HUDEP-2 (cell line): ENCODE measurements at regions not wholly inside any gene's neighbourhood (a gene's known extent, or its start where the extent isn't known, plus 50 kb on each side); places are given as distances from the start of the nearest gene placed in this dataset.

Experiments
- DNase-seq, 76 experiments: peaks; one replicate each; lab custom pipeline; 2025; ENCODE audit not compliant: unreplicated experiment in 76 of 76; lab: John Stamatoyannopoulos, UW

DNA sequence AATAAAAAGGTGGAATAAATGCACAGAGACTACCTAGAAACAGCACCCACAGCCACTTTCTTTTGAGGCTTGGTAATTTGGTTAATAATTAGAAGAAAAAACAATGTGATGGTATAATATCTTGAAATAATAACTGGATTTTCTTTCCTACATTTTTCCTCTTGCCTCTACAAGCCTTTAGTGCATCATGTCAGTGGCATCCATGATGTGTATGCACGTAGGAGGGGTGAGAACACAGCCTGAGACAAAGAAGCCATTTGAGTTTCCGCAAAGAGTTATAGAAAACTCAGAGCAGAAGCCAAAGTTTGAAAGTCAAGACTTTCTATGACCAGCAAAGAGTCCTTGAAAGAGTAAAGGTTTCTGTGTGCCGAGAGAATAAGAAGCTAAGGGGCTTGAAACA is 461.3 kb downstream of the BCOR start:
- DNase-seq: no peak

DNA sequence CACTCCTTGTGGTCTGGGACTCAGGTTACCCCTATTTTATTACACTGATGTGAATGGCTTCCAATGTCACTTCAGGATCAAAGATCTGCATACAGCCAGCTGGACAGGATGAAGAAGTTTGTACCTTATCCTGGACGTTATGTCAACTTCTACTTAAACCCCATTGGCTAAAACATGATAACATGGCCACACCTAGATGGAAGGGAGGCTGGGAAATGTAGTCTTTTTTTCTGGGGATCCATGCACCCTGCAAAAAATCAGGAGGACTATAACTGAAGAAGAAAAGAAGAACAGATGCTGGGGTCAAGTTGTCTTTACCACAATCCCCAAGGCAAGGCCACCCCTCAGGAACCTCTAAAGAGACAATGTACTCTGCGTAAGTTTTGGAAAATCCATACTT is 459.2 kb downstream of the BCOR start:
- DNase-seq: no peak

GRCh38 chrX:39639871-39640270 is 457.9 kb downstream of the BCOR start:
- DNase-seq: no peak

- DNase-seq: no peak
Measured at GRCh38 chrX:39640866-39641265, 456.9 kb downstream of the BCOR start.

DNA sequence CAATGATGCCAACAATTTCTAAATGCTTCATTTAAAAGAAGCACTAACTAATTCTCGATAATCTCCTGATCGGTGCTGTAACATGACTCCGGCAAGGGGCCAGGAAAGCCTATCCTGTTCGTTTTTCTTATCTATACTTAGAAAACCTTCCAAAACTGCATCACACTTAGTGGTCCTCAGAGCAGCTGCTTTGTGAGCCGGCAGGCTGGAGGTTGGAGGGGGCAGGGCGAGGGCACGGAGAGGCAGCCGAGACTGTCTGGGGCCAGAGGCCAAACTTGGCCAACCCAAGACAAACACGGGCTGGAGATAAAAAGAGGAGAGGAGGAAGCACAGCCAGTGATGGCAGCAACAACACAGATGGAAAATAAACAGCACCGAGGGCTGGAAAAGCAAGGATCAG is 455.7 kb downstream of the BCOR start:
- no peak for DNase-seq

GRCh38 chrX:39643550-39643949 is 454.2 kb downstream of the BCOR start:
- DNase-seq: no peak

GRCh38 chrX:39645178-39645895 is 452.4 kb downstream of the BCOR start:
- no peak for DNase-seq

DNA sequence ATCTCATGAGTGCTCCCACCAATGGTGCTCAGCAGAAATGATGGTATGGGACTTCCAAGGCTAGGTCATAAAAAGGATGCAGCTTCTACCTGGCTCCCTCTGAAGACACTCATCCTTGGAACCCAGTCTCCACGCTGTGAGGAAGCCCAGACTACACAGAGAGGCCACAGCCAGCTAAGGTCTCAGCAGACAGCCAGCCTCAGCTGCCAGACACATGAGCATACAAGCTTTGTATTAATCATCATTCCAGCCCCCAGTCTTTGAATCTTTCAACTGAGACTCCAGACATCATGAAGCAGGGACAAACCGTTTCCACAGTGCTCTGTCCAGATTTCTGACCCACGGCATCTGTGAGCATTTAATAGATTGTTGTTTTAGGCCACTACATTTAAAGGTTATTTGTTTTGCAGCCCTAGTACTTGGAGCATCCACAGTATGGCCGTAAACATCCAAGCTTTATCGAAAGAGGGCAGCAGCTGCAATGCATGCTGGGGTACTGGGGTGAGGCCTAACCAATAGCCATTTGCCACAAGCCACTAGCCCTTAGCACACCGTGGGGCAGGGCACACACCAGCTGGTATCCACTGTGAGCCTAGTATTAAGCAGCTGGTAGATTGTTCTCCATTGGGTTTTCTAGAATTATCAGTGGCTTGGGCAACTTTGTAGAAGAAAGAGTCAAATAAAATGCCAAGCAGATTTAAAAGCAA is 449.1 kb downstream of the BCOR start:
- no peak for DNase-seq

DNA sequence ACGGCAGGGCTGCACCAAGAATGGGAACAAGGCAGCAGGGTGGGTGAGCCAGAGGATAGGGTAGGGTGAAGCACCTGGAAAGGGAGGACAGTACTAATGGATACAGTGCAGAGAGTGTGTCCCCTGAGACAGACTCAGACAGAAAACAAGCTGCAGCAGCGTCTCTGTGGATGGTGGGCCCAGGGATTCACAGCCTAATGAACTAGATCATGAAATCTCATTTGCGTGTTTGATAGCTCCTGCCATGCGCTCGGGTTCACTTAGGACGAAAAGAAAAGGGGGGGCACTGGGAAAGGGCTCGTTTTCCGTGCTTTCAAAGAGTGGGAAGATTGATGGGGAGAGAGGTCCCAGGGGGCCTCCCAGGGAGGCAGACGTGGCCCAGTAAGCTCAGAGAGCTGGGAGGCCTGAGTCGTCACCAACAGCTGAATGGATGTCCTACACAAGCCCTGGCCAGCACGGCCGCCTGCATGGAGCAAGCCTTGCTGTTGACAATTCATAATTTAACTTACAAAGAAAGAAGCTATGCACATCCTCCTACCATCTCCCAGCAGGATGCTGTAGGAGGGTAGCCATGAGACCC is 446.9 kb downstream of the BCOR start:
- no peak for DNase-seq

GRCh38 chrX:39652336-39652735 is 445.4 kb downstream of the BCOR start:
- DNase-seq: peak in 21 of 76 experiments; percentile 0 to 22 (median 1)

- no peak for DNase-seq
Measured at GRCh38 chrX:39653691-39654090, 444.1 kb downstream of the BCOR start.

GRCh38 chrX:39654183-39654925 is 443.4 kb downstream of the BCOR start:
- DNase-seq: no peak

DNA sequence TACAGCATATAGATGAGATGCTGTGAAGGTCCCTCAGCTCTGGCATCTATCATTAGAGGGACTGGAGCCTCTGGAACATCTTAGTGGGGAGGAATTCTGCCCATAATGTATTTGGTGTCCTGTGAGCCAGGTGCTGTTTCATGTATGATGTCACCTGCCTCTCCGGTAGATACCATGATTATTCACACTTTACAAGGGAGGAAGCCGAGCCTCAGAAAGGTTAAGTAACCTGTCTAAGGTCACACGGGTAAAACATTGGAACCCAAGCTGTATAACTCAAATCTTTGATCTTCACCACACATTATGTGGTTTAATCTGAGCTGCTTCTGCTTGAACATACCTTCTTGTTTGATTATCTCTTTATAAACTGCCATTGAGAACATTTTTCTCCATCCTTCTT is 442.8 kb downstream of the BCOR start:
- DNase-seq: no peak

DNA sequence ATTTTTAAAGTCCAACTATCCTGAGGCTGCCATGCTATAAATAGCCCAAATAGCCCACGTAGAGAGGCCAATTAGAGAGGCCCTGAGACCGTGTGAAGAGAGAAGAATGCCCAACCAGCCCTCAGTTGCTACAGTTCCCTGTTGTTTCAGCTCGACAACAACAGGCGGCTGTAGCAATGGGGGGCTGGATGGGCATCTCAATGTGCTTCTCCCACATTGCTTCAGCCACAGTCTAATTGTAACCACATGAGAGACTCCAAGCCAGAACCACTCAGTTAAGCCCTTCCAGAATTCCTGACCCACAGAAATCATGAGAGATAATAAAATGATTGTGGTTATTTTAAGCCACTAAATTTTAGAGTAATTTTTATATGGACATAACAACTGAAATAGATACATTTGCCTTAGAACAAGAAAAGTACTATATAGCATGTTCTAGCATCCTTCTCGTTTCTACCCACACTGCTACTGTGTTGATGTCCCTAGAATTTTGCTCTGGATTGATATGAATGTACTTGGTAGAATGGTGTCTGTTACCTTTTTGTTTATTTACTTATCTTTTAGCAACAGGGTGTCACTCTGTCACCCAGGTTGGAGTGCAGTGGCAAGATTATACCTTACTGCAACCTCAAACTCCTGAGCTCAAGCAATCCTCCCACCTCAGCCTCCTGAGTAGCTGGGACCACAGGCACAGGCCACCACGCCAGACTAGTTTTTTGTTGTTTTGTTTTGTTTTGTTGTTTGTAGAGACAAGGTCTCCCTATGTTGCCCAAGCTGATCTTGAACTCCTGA is 436.4 kb downstream of the BCOR start:
- DNase-seq: no peak

- DNase-seq: no peak
Measured at GRCh38 chrX:39665830-39666518, 431.8 kb downstream of the BCOR start.

- no peak for DNase-seq
Measured at GRCh38 chrX:39667191-39667590, 430.6 kb downstream of the BCOR start.

GRCh38 chrX:39667736-39668482 is 429.8 kb downstream of the BCOR start:
- DNase-seq: no peak

- no peak for DNase-seq
Measured at GRCh38 chrX:39669668-39670067, 428.1 kb downstream of the BCOR start.

DNA sequence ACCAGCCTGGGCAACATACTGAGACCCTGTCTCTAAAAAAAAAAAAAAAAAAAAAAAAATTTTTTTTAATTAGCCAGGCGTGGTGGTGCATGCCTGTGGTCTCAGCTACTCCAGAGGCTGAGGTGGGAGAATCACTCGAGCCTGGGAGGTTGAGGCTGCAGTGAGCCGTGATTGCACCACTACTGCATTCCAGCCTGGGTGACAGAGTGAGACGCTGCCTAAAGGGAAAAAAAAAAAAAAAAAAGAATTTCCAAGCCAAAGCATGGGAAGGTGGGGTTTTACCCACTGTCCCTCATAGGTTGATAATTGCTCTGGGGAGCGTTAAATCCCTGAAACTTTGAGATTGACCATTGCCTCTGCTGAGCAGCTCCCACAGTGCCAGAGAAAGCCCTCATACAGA is 427.5 kb downstream of the BCOR start:
- DNase-seq: no peak
